GM19467 (cell line): ENCODE measurements at regions not wholly inside any gene's neighbourhood (a gene's known extent, or its start where the extent isn't known, plus 50 kb on each side); places are given as distances from the start of the nearest gene placed in this dataset.
"Not testable (repeated sequence)": the region's sequence is repeated elsewhere in the genome, so short reads cannot be mapped to it uniquely, and the experiment has no call there.

Experiments
- ATAC-seq: cut with Tn5 transposase; IDR thresholded peaks from one replicate; pipeline ENCODE4 v1.9.1; 2021; ENCODE audit warnings: mild to moderate bottlenecking, moderate library complexity; ENCODE audit not compliant: unreplicated experiment

- ATAC-seq = no peak
Measured at GRCh38 chr4:138348055-138348454, 105.9 kb upstream of the SLC7A11 start.

- ATAC-seq = no peak
Measured at GRCh38 chr4:138347561-138347960, 105.4 kb upstream of the SLC7A11 start.

DNA sequence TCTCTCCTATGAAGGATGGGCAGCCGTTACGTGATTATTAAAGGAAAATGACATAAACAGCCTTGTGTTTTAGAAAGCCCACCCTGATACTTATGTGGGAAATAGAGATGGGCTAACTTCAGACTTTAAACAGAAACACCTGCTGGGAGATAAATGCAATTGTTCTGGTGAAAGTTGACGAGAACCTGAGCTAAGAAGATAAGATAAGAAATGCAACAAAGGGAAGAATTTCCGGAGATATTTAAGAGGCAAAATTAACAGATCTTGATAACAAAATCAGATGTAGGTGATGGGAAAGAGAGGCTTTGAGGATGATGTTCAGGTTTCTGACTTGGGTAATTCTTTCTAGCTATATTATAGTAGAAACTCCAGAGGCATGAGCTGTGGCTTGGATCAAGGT is 102.7 kb upstream of the SLC7A11 start:
- ATAC-seq = no peak

- no peak for ATAC-seq
Measured at GRCh38 chr4:138344054-138344453, 101.9 kb upstream of the SLC7A11 start.

DNA sequence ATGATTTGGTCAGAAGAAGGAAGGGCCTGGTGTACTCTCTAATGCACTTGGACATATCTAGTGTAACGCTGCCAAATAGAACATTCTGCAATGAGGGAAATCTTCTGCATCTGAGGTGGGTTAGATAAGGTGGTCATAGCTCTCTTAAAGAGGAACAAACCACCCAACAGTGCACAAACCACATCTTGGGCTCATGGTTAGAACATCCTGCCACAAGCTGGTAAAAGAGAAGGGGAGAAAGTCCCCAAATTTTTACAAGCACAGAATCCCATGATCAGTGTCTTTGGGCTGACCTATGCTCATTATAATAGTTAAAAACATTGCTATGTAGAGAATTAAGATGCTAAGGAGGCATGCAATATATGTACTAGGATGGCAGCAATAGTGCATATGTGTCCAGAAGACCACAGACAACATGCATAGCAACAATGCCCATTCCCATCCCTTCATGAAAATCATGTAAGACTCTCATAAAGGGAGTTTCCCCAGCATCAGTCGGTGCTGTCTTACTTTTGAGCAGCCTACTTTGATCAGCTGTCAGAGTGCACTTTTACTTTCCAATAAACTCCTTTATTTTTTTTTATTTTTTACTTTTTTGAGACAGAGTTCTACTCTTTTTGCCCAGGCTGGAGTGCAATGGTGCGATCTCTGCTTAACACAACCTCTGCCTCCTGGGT is 99.7 kb upstream of the SLC7A11 start:
- peak; percentile 67 for ATAC-seq

DNA sequence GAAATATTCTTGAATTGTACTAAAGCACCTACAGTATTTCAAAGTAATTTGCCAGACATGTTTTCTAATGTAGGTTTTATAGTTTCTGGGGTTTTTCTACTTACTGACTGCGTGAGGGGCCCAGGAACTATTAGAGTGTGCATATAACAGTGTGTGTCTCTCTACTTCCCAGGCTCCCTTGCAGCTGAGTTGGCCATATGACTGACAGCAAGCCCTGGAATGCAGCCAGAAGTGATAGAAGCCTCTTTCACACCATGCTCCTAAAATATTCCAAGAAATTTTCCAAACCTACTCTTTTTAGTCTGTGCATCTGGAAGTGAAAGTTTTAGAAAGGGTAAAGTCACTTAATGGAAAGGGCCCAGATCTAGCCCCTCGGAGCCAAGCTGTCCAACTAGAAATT is 96.7 kb upstream of the SLC7A11 start:
- no peak for ATAC-seq

- not testable (repeated sequence) for ATAC-seq
Measured at GRCh38 chr4:138338222-138338621, 96.1 kb upstream of the SLC7A11 start.

DNA sequence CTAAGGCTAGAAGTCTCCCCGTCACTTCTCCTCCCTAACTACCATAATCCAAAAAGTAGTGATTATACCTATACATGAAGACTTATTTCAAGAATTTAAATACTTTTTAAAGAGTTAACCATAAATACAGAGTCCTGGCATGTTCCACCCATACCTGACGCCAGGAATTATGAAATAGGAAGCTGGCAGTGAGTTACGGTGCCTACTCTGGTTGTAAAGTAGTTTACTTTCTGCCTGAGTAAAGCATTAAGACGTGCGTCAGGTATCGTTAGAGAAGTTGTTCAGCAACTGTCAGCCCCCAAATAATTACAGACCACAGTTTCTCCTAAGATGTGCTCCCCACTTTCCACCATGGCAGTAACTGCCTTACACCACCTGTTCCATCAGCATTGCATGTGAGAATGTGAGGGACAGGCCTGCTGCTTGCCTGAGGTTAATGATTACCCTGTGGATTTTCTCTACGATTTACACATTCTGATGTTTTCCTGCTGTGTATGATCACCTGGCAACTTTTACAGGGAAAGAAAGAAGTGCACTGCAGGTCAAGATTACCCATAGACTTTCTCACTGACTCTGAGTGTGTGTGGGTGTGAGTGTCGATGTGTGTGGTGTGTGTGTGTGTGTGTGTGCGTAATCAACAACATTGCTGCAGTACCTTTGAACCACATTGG is 92.3 kb upstream of the SLC7A11 start:
- no peak for ATAC-seq

- ATAC-seq = not testable (repeated sequence)
Measured at GRCh38 chr4:138332415-138332814, 90.3 kb upstream of the SLC7A11 start.

DNA sequence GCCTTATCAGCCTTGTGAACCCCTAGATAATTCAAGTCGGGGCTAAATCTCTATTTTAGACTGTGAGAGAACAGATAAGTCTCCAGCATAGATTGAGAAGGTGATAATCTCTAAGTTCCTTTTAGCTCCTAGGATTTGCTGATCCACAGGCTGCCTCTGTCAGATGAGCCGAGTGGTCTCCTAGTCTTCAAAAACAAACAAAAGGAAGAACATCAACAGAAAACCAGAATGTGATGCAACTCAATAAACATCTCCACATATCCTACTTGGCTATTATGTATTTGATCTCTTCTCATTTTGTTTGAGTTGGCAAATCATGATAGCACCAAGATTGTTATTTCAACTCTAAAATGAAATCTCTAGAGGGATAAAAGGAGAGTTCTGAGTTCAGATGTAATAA is 88.4 kb upstream of the SLC7A11 start:
- ATAC-seq = no peak

DNA sequence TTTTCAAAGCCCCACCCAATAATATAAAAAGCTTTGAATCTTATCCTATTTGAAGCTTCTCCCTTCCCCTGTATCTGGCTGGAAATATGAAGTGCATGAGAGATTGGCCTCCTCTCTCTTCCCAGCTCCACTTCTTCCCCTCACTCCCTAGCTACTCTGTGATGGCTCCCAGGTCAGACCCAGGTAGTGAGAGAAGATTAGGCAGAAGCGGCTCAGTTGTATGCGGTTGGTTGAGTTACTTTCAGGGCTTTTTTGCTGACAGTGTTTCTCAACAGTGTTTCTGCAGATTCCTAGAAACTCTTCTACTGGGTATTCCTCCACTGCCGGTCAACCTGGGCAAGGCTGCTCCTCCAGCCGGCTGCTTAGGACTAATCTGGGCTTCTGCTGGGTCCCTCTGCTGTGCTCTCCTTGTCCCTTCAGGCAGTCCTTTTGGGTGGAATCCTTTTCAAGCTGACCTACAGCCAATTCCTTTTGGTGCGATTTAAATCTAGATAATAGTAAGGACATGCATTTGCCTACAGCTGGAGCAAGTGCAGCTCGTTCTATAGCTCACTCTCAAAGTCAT is 87.4 kb upstream of the SLC7A11 start:
- no peak for ATAC-seq

DNA sequence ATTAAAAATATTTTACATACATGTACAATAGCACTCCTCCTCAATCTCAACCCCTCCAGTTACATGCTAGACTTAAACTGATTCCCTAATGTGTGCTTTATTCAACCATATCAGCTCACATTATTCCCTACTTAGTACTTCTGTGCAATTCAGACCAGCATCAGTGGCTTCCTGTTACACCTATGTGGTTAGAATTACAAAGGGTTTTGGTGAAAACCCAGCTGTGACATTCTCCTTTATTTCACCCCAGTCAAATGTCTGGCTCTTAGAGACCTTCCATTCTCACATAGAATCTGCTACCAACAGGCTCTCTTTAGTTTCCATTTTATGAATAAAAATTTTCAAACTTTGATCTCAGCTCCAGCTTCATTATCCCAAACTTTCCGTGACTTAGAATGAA is 85.2 kb upstream of the SLC7A11 start:
- ATAC-seq = no peak

- no peak for ATAC-seq
Measured at GRCh38 chr4:138320831-138321230, 78.7 kb upstream of the SLC7A11 start.

GRCh38 chr4:138320030-138320429 is 77.9 kb upstream of the SLC7A11 start:
- ATAC-seq = no peak

DNA sequence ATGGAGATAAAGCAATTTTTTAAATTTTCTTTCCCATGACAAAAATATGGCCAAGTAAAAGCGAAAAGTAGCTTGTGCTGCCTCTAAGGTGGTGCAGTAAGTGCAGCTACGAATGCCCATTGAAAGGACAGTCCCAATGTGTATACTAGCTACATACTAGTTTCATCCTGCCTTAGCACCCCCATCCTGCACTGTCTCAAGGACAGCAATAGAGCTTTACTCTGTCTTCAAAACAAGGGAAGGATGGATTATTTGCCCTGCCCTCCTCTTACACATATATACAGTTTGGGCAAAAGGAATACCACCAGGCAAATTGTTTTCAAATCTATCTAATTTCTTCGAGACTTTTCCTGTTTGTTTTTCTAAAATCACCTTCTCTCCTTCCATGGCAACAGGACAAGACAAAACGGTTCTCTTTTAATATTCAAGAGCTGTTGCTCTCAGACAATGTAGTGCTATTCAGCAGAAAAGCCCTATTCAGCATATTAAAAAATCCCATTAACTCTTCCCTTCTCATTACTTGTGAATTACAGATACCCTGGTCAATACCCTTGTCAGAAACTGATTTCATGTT is 75.1 kb upstream of the SLC7A11 start:
- ATAC-seq = no peak

DNA sequence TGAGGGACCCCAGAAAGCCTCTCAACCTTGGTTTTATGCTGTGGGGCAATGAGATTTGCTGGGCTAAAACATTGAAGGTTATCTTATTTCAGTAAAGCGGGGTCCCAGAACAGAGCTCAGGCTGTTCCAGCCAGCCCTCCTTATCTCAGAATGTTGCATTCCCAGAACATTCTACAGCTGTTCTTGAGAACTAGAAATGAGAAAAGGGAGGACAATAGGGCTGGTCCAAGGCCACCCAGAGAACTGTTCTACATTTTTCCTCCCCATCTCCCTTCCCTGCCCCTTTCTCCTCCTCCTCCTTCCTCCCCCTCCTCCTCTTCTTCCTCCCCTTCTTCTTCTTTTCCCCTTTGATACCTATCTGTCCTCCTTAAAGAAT is 70.4 kb upstream of the SLC7A11 start:
- no peak for ATAC-seq

DNA sequence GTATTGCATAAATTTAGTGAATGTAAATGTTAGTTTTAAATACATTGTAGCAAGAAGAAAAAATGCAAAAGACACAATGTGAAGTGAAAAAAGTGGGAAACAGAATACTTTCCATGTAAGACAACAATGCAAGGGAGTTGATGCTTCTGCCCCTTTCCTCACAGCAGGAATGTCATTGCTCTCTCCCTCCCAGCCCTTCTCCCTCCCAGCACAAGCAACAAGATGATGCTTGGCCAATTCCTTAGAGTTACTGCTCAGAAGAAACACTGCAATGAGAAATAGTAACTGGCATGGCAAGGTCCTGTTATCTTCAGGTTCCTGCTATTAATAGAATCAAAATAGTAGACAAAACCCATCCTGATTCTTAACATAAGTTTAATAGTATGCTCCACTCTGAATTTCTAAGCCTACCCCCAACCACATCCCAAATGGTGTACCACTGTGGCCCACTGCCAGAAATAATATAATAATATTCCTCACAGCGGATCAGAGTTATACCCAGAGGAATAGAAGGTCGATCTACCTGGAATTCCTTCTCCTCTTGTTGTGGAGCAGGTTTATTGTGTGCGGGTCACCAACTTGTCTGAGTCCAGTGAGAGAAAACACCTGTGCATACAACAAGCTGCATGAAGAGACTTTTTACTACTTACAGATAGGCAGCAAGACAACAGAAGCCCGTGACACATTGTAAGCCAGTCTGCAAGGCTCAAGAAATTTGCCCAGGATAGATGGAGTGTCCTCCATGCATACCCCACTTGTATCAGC is 69.8 kb upstream of the SLC7A11 start:
- ATAC-seq = no peak

- no peak for ATAC-seq
Measured at GRCh38 chr4:138310991-138311390, 68.8 kb upstream of the SLC7A11 start.

- no peak for ATAC-seq
Measured at GRCh38 chr4:138310498-138310897, 68.3 kb upstream of the SLC7A11 start.

- no peak for ATAC-seq
Measured at GRCh38 chr4:138308356-138308755, 66.2 kb upstream of the SLC7A11 start.

DNA sequence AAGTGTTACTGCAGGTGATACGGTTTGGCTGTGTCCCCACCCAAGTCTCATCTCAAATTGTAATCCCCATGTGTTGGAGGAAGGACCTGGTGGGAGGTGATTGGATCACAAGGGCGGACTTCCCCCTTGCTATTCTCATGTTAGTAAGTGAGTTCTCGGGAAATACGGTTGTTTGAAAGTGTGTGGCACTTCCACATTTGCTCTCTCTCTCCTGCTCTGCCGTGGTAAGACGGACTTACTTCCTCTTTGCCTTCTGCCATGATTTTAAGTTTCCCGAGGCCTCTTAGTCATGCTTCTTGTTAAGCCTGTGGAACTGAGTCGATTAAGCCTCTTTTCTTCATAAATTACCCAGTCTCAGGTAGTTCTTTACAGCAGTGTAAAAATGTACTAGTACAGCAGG is 65.2 kb upstream of the SLC7A11 start:
- no peak for ATAC-seq
